Renal cortical epithelial cell (primary cell): ENCODE measurements at regions not wholly inside any gene's neighbourhood (a gene's known extent, or its start where the extent isn't known, plus 50 kb on each side); places are given as distances from the start of the nearest gene placed in this dataset.
"Not testable (repeated sequence)": the region's sequence is repeated elsewhere in the genome, so short reads cannot be mapped to it uniquely, and the experiment has no call there.

Experiments used
- DNase-seq: peaks from one replicate; pipeline ENCODE4 v3.0.0-alpha.2; 2011; ENCODE audit warnings: low read depth

- no peak for DNase-seq
Observed at GRCh38 chr13:50596776-50597203, 246.7 kb downstream of the DLEU7 start.

- peak; percentile 65 for DNase-seq
Observed at GRCh38 chr13:50598338-50598737, 245.2 kb downstream of the DLEU7 start.

- DNase-seq, result no peak
Observed at GRCh38 chr13:50599046-50599445, 244.4 kb downstream of the DLEU7 start.

DNA sequence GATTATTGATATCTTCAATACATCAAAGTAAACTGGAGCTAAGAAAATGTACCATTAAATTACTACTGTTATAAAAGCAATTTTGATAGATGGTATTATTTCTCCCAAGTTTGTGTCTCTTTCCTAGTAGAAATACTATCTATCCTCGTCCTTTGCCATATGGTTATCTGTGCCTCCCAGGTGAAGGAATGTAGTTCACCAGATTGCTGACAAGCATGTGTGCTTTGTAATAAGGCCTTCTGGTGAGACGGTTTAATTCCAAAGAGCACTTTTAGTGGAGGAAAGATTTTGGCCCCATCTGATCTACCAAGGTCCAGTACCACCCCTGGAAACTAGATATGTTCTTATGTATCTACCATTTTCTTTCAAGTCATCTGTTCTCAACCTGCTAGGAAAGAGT lies 243.6 kb downstream of the DLEU7 start:
- no peak for DNase-seq

DNA sequence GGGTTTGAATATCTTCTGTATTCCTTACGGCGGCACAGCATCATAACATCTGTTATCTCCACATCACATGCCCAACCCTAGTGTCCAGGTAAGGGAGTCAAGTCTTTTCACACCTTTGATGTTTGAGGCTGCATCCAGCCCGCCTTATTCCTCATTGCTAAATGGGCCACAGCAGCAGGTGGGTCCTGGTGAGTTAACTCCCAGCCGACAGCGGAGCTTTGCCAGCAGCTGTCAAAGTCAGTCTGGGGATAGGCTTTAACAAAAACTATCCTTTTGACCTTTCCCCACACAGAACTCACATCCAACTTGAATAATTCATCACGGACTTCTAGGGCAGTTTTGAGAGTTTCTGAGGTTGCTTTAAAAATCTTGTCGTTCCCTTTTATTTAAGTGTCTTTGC lies 235.1 kb downstream of the DLEU7 start:
- DNase-seq, result no peak

- DNase-seq, result no peak
Observed at GRCh38 chr13:50609011-50609410, 234.5 kb downstream of the DLEU7 start.

DNA sequence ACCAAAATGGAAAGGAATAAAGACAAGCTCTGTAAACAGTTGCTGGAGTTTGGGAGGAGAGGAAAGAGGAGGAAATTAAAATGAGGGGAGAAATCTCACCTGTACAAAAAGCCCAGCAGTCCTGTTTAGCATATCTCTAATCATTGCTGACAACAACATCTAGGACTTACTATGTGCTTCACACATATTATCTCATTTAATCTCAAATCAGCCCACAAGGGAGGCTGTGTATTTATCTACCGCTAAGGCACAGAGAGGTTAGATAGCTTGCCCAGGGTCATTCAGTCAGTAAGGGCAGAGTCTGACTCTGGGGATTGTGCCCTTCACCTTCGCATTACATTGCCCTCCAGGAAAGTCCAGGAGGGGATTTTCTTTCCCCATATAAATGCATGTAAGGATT lies 233.3 kb downstream of the DLEU7 start:
- DNase-seq, result no peak

GRCh38 chr13:50611117-50611781 lies 232.2 kb downstream of the DLEU7 start:
- no peak for DNase-seq

- DNase-seq, result no peak
Observed at GRCh38 chr13:50612717-50613116, 230.8 kb downstream of the DLEU7 start.

DNA sequence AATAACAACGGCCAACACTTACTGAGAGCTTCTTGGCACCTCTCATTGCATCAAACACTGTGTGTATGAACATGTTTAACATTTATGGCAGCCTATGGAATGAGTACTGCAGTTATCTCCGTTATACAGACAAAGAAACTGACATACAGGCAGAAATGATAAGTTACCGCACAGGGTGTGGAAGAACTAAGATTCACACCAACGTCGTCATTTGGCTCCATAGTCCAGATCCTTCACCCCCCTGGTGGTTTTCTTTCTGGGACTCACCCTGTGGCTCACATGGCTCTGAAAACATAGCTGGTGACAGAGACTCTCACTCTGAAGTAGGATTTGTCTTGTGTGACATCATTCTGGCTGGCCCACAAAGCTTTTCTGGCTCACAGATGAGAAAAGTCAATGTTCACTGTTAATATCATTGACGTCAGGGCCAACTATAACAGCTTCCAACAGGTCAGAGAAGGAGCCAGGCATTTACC lies 230.1 kb downstream of the DLEU7 start:
- DNase-seq, result no peak

GRCh38 chr13:50615234-50615633 lies 228.3 kb downstream of the DLEU7 start:
- no peak for DNase-seq

GRCh38 chr13:50616101-50616500 lies 227.4 kb downstream of the DLEU7 start:
- DNase-seq, result no peak

- peak; percentile 29 for DNase-seq
Observed at GRCh38 chr13:50617134-50617721, 226.3 kb downstream of the DLEU7 start.

DNA sequence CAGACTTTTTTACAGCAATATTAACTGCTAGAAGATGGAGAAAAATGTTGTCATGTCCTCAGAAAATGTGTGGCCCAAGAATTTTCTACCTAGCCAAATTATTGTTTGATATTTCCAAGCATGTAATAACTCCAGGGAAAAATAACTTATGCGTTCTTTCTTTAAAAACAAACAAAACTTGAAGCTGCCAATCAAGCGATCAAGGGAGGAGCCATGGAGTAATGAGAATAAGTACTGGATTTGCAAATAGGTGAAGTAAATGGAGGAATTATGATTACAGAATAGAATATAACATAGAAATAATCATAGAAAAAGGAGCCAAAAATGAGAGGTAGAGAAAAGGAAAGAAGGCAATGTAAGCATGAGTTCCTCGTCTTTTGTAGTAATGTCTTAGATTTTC lies 225.3 kb downstream of the DLEU7 start:
- no peak for DNase-seq

DNA sequence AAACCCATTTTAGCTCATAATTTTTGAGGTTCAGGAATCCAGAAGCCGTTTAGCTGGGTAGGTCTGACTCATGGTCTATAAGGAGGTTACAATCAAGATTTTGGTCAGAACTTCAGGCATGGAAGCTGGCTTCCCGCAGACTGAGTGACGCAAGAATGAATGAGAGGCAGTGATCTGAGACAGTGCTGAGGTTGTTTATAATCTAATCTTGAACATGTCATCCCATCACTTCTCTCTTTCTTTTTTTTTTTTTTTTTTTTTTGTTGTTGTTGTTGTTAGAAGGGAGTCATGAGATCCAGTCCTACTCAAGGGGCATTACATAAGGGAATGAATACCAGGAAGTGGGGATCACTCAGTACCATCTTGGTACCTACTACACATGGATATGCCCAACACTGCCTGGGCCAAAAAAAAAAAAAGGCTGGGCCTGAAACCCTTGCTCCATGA lies 217.4 kb downstream of the DLEU7 start:
- DNase-seq, result peak; percentile 78

GRCh38 chr13:50627111-50627510 lies 216.4 kb downstream of the DLEU7 start:
- DNase-seq, result no peak

GRCh38 chr13:50628512-50628911 lies 215.0 kb downstream of the DLEU7 start:
- not testable (repeated sequence) for DNase-seq

DNA sequence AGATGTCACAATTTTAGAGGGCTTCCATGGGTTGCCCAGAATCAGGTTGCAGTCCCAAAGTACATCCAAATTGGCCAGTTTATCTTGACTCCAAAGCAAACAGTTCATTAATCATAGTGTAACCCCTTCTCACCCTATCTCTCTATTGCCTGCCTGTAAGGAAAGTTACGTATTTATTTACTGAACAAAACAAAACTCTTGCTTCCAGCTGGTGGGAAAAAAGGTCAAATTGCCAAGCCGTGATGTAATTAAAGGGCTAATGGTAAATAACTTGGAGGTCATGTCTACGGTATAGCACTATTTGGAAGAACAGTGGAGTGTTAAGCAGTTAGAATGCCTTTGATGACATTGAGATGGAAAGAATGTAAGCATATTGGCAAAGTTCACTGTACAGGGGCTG lies 214.0 kb downstream of the DLEU7 start:
- DNase-seq, result peak; percentile 8

GRCh38 chr13:50629966-50630365 lies 213.5 kb downstream of the DLEU7 start:
- no peak for DNase-seq

DNA sequence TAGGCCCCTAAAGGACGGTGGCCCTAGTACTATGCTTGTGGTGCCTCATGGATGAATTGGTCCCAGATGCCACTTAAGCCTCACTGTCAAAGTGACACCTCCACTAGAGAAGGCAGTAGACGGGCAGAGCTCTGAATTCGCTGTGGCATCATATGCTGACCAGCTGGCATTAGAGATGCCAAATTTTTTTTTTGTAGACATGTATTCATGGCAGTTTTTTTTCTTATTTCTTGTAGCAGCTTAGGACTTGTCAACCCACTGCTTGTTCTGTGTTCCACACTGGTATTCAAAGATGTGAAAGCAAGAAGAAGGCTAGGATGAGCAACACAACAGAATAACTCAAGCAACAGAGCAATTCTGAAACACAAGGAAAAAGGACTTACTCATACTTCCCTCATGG lies 212.5 kb downstream of the DLEU7 start:
- DNase-seq, result no peak

- DNase-seq, result no peak
Observed at GRCh38 chr13:50634339-50634738, 209.2 kb downstream of the DLEU7 start.

GRCh38 chr13:50635504-50635903 lies 208.0 kb downstream of the DLEU7 start:
- DNase-seq, result no peak

- no peak for DNase-seq
Observed at GRCh38 chr13:50636007-50636704, 207.3 kb downstream of the DLEU7 start.
